IMR-90 (cell line): ENCODE measurements at regions not wholly inside any gene's neighbourhood (a gene's known extent, or its start where the extent isn't known, plus 50 kb on each side); places are given as distances from the start of the nearest gene placed in this dataset.

Experiments used
- ATAC-seq: fragments of 200-7000 bp; cut with Tn5 transposase; 2 replicates; pipeline ENCODE4 v1.9.1; 2020; ENCODE audit warnings: low read depth, mild to moderate bottlenecking, moderate library complexity
- BruUV-seq: library from RNA; stranded (reverse); fragments of 400-500 nt; replicated peaks from 2 replicates; lab custom pipeline; 2021; lab: Mats Ljungman, UMichigan
- CTCF ChIA-PET: fragments of 300-600 bp; formaldehyde crosslinking; extraction: SDS; loops from one replicate; lab custom pipeline; 2021; ENCODE audit warnings: antibody characterized with exemption; lab: Yijun Ruan, JAX
- POLR2A ChIA-PET: fragments of 300-600 bp; sonication (Branson Sonifier 250); formaldehyde crosslinking; loops from one replicate; lab custom pipeline; 2022; ENCODE audit warnings: antibody characterized with exemption; ENCODE audit not compliant: unreplicated experiment; lab: Charles Lee
- DNase-seq: peaks from one replicate; pipeline ENCODE4 v3.0.0; 2013
- H2AFZ ChIP-seq: replicated peaks from 2 replicates; pipeline ENCODE3; 2013; ENCODE audit warnings: low read length, mild to moderate bottlenecking; ENCODE audit not compliant: poor library complexity
- H2AK5ac ChIP-seq: 2 replicates; pipeline ENCODE4 v1.6.1; 2013; ENCODE audit warnings: low read depth, low read length, inconsistent platforms
- H2AK9ac ChIP-seq: replicated peaks from 2 replicates; pipeline ENCODE3; 2013; ENCODE audit warnings: mild to moderate bottlenecking, low read depth, low read length, moderate library complexity; ENCODE audit not compliant: poor library complexity
- H2BK120ac ChIP-seq: 2 replicates; pipeline ENCODE4 v1.6.1; 2013; ENCODE audit warnings: low read depth, low read length, inconsistent platforms
- H2BK15ac ChIP-seq: 3 replicates; pipeline ENCODE4 v1.6.1; 2013; ENCODE audit warnings: low read depth, low read length, inconsistent platforms
- H2BK20ac ChIP-seq: 2 replicates; pipeline ENCODE4 v1.6.1; 2013; ENCODE audit warnings: low read depth, mild to moderate bottlenecking, inconsistent platforms, low read length, moderate library complexity
- H2BK5ac ChIP-seq: 2 replicates; pipeline ENCODE4 v1.6.1; 2013; ENCODE audit warnings: mild to moderate bottlenecking, low read depth, low read length, inconsistent platforms; ENCODE audit not compliant: poor library complexity, severe bottlenecking
- H3K14ac ChIP-seq: replicated peaks from 2 replicates; pipeline ENCODE4 v1.6.1; 2013; ENCODE audit warnings: low read depth, low read length, inconsistent platforms
- H3K18ac ChIP-seq: 2 replicates; pipeline ENCODE4 v1.6.1; 2013; ENCODE audit warnings: low read depth, low read length, control low read depth
- H3K23ac ChIP-seq: 2 replicates; pipeline ENCODE4 v1.6.1; 2013; ENCODE audit warnings: low read depth, low read length, inconsistent platforms
- H3K27ac ChIP-seq: 2 replicates; pipeline ENCODE4 v1.5.1; 2013; ENCODE audit warnings: mild to moderate bottlenecking, control low read depth, low read length; ENCODE audit not compliant: insufficient read depth
- H3K27me3 ChIP-seq: 2 replicates; pipeline ENCODE4 v1.6.1; 2013; ENCODE audit warnings: low read length; ENCODE audit not compliant: control insufficient read depth, insufficient read depth
- H3K36me3 ChIP-seq: 2 replicates; pipeline ENCODE4 v1.6.1; 2013; ENCODE audit warnings: low read length, mixed read lengths; ENCODE audit not compliant: control insufficient read depth, insufficient read depth
- H3K4ac ChIP-seq: 2 replicates; pipeline ENCODE4 v1.6.1; 2013; ENCODE audit warnings: low read depth, low read length, inconsistent platforms
- H3K4me1 ChIP-seq: 2 replicates; pipeline ENCODE4 v1.6.1; 2013; ENCODE audit warnings: low read length, mixed read lengths; ENCODE audit not compliant: control insufficient read depth, insufficient read depth
- H3K4me2 ChIP-seq: 2 replicates; pipeline ENCODE4 v1.6.1; 2013; ENCODE audit warnings: low read depth, mild to moderate bottlenecking, control low read depth, low read length, moderate library complexity
- H3K4me3 ChIP-seq: 2 replicates; pipeline ENCODE4 v1.5.1; 2013; ENCODE audit warnings: low read depth, mild to moderate bottlenecking, control low read depth, low read length, moderate library complexity; ENCODE audit not compliant: insufficient read depth
- H3K56ac ChIP-seq: 2 replicates; pipeline ENCODE4 v1.6.1; 2013; ENCODE audit warnings: low read length, inconsistent platforms; ENCODE audit not compliant: insufficient read depth; ENCODE audit errors: extremely low read depth
- H3K79me1 ChIP-seq, 2 experiments: 2 replicates each; pipeline ENCODE4 v1.6.1; 2013; ENCODE audit warnings: low read length in 2 of 2, inconsistent platforms in 1 of 2, low read depth in 1 of 2
- H3K9ac ChIP-seq: 2 replicates; pipeline ENCODE4 v1.6.1; 2013; ENCODE audit warnings: low read depth, low read length, control low read depth
- H3K9me1 ChIP-seq: 2 replicates; pipeline ENCODE4 v1.6.1; 2013; ENCODE audit warnings: low read length, inconsistent platforms; ENCODE audit not compliant: insufficient read depth
- H3K9me3 ChIP-seq: 2 replicates; pipeline ENCODE4 v1.6.1; 2013; ENCODE audit warnings: low read length; ENCODE audit not compliant: control insufficient read depth, insufficient read depth
- H4K20me1 ChIP-seq: 2 replicates; pipeline ENCODE4 v1.6.1; 2013; ENCODE audit warnings: low read length, inconsistent platforms; ENCODE audit not compliant: insufficient read depth
- H4K5ac ChIP-seq: 2 replicates; pipeline ENCODE4 v1.6.1; 2013; ENCODE audit warnings: mild to moderate bottlenecking, low read depth, low read length, control low read depth
- H4K8ac ChIP-seq, 2 experiments: 2 replicates each; pipeline ENCODE4 v1.6.1; 2013; ENCODE audit warnings: low read depth in 2 of 2, low read length in 2 of 2, control low read depth in 1 of 2, inconsistent platforms in 1 of 2
- H4K91ac ChIP-seq: 2 replicates; pipeline ENCODE4 v1.6.1; 2013; ENCODE audit warnings: low read depth, low read length, inconsistent platforms; ENCODE audit not compliant: insufficient read depth
- CEBPB ChIP-seq: IDR thresholded peaks from 2 replicates; pipeline ENCODE4 v1.6.1; 2012; ENCODE audit warnings: low read depth, low read length, improper control_type of control experiment
- CHD1 ChIP-seq: IDR thresholded peaks from 2 replicates; pipeline ENCODE4 v1.6.1; 2012; ENCODE audit warnings: low read depth, low read length, improper control_type of control experiment
- CTCF ChIP-seq: conservative IDR thresholded peaks from 2 replicates; pipeline ENCODE4 v1.5.1; 2012; ENCODE audit warnings: mild to moderate bottlenecking, low read depth, low read length, improper control_type of control experiment
- ELK1 ChIP-seq: fragments of 150-350 bp; IDR thresholded peaks from 2 replicates; pipeline ENCODE4 v1.6.1; 2016; ENCODE audit warnings: low read depth, mild to moderate bottlenecking, low read length, moderate library complexity, borderline replicate concordance
- FOS ChIP-seq: fragments of 150-350 bp; IDR thresholded peaks from 2 replicates; pipeline ENCODE4 v1.6.1; 2016; ENCODE audit warnings: low read depth, low read length
- MAFK ChIP-seq: IDR thresholded peaks from 2 replicates; pipeline ENCODE4 v1.6.1; 2012; ENCODE audit warnings: low read depth, low read length, improper control_type of control experiment
- MAZ ChIP-seq: IDR thresholded peaks from 2 replicates; pipeline ENCODE4 v1.6.1; 2012; ENCODE audit warnings: low read depth, mild to moderate bottlenecking, low read length, improper control_type of control experiment, moderate library complexity, borderline replicate concordance
- MXI1 ChIP-seq: IDR thresholded peaks from 2 replicates; pipeline ENCODE4 v1.6.1; 2012; ENCODE audit warnings: low read depth, mild to moderate bottlenecking, low read length, moderate library complexity, borderline replicate concordance
- NFE2L2 ChIP-seq: fragments of 150-350 bp; IDR thresholded peaks from 2 replicates; pipeline ENCODE4 v1.6.1; 2016; ENCODE audit warnings: low read depth, mild to moderate bottlenecking, low read length
- POLR2A ChIP-seq: IDR thresholded peaks from 2 replicates; pipeline ENCODE4 v1.6.1; 2012; ENCODE audit warnings: mild to moderate bottlenecking, low read depth, low read length
- RAD21 ChIP-seq: IDR thresholded peaks from 2 replicates; pipeline ENCODE4 v1.6.1; 2012; ENCODE audit warnings: low read length, improper control_type of control experiment
- RCOR1 ChIP-seq: IDR thresholded peaks from 2 replicates; pipeline ENCODE4 v1.6.1; 2012; ENCODE audit warnings: mild to moderate bottlenecking, low read length, improper control_type of control experiment; ENCODE audit not compliant: insufficient replicate concordance
- RFX5 ChIP-seq: IDR thresholded peaks from 2 replicates; pipeline ENCODE4 v1.8.0; 2012; ENCODE audit warnings: low read depth, mild to moderate bottlenecking, low read length, moderate library complexity
- SMC3 ChIP-seq: fragments of 150-350 bp; IDR thresholded peaks from 2 replicates; pipeline ENCODE4 v1.6.1; 2016; ENCODE audit warnings: low read depth, mild to moderate bottlenecking, antibody characterized with exemption, low read length, moderate library complexity
- USF2 ChIP-seq: fragments of 150-350 bp; IDR thresholded peaks from 2 replicates; pipeline ENCODE4 v1.6.1; 2017; ENCODE audit warnings: mild to moderate bottlenecking, antibody characterized with exemption, low read length, low read depth
- WGBS, 2 experiments: methylation state at CpG; one replicate each; pipeline versions ENCODE4 v1.1.5 to v1.1.7; 2013; ENCODE audit warnings: missing lambda C conversion rate in 2 of 2; ENCODE audit not compliant: insufficient read length in 1 of 2; ENCODE audit errors: extremely low coverage in 2 of 2; 5-methylcytosine and 5-hydroxymethylcytosine counted together
- dilution Hi-C: fragments of 300-500 bp; cut with HindIII; formaldehyde crosslinking; loops from one replicate; pipeline ENCODE4 v1.14.3; 2018; ENCODE audit warnings: low sequenced_read_pairs; ENCODE audit not compliant: unreplicated experiment
- in situ Hi-C: fragments of 300-500 bp; cut with MboI; formaldehyde crosslinking; loops from 3 replicates; pipeline ENCODE4 v1.14.3; 2019; ENCODE audit warnings: low sequenced_read_pairs, inconsistent platforms, mixed read lengths
- intact Hi-C: fragments of 100-400 bp; cut with micrococcal nuclease; formaldehyde crosslinking; loops from 2 replicates; pipeline ENCODE4 v1.10.0; 2022

- H3K9ac ChIP-seq: no peak overlapping the region
- no peaks in the 10 kb centered on the region for H3K27me3 ChIP-seq
- no peak overlapping the region for H2AK9ac ChIP-seq
- no peak overlapping the region for H2AFZ ChIP-seq
- no peaks in the 10 kb centered on the region for H3K4me1 ChIP-seq
- H3K9me1 ChIP-seq: no peaks in the 10 kb centered on the region
- no TSS peak for BruUV-seq
- H2BK120ac ChIP-seq: peak overlapping the region; percentile 68; the same call in 1 of the 2 replicates
- H3K4me3 ChIP-seq: no peak overlapping the region
- H3K18ac ChIP-seq: no peak overlapping the region
- H3K79me1 ChIP-seq: no peaks in the 10 kb centered on the region
- no peak overlapping the region for H4K5ac ChIP-seq
- in situ Hi-C loops: no loop called here
- intact Hi-C loops: no loop called here
- H3K27ac ChIP-seq: no peak overlapping the region; the same call in 1 of the 2 replicates
- no peak overlapping the region for H2BK15ac ChIP-seq
- H2BK20ac ChIP-seq: no peak overlapping the region
- H3K4ac ChIP-seq: no peak overlapping the region
- H4K91ac ChIP-seq: no peak overlapping the region
- POLR2A ChIA-PET: no interaction called here
- H3K9me3 ChIP-seq: peaks cover 2% of the 10 kb centered on the region; the same call in 1 of the 2 replicates
- no CpG with 5 or more reads among the region's 5 CpGs for WGBS, 2 experiments
- no peaks in the 10 kb centered on the region for H4K20me1 ChIP-seq
- no peak overlapping the region for H3K23ac ChIP-seq
- H3K36me3 ChIP-seq: no peaks in the 10 kb centered on the region
- H3K14ac ChIP-seq: no peak overlapping the region
- H2BK5ac ChIP-seq: no peak overlapping the region
- TF ChIP-seq FOS (no peak), ELK1 (no peak), RFX5 (no peak), RCOR1 (no peak), NFE2L2 (no peak), CHD1 (no peak), MAZ (no peak), MXI1 (no peak), RAD21 (no peak), MAFK (no peak), USF2 (no peak), SMC3 (no peak), CEBPB (no peak), CTCF (no peak), POLR2A (no peak)
- peak overlapping the region; percentile 17; the same call in 1 of the 2 replicates for H3K4me2 ChIP-seq
- H4K8ac ChIP-seq: no peak overlapping the region
- dilution Hi-C loops: no loop called here
- DNase-seq (peak; percentile 28), ATAC-seq (peak; percentile 61)
- no peak overlapping the region for H3K56ac ChIP-seq
- no peak overlapping the region for H2AK5ac ChIP-seq
- CTCF ChIA-PET: no interaction called here
Observed at GRCh38 chr1:187342495-187342894, 513.7 kb downstream of the PLA2G4A start.
